ENCODE measurements at regions not wholly inside any gene's neighbourhood (a gene's known extent, or its start where the extent isn't known, plus 50 kb on each side); places are given as distances from the start of the nearest gene placed in this dataset.

GRCh38 chr3:5510300-5510699 is 322.8 kb downstream of the EDEM1 start:
- no peak for DNase-seq (ENCODE audit: low read depth)
- TF ChIP-seq CTCF (IDR thresholded peaks at IDR 0.05; ENCODE audit: insufficient read depth, low read length, poor library complexity, severe bottlenecking) = no peak
- Histone ChIP-seq H3K4me3 (ENCODE audit: low read depth, low read length) (no peak overlapping the region), H3K36me3 (ENCODE audit: control insufficient read depth, insufficient read depth, low read length) (no peaks in the 10 kb centered on the region), H3K27me3 (ENCODE audit: control insufficient read depth, insufficient read depth, low read length) (no peaks in the 10 kb centered on the region)

GRCh38 chr3:5517921-5518320 is 330.4 kb downstream of the EDEM1 start:
- no peak for DNase-seq (ENCODE audit: low read depth)
- TF ChIP-seq CTCF (IDR thresholded peaks at IDR 0.05; ENCODE audit: insufficient read depth, low read length, poor library complexity, severe bottlenecking) = no peak
- Histone ChIP-seq H3K4me3 (ENCODE audit: low read depth, low read length) (no peak overlapping the region), H3K36me3 (ENCODE audit: control insufficient read depth, insufficient read depth, low read length) (no peaks in the 10 kb centered on the region), H3K27me3 (ENCODE audit: control insufficient read depth, insufficient read depth, low read length) (no peaks in the 10 kb centered on the region)

GRCh38 chr3:5520237-5520636 is 332.7 kb downstream of the EDEM1 start:
- no peaks in the 10 kb centered on the region for H3K27me3 ChIP-seq (ENCODE audit: control insufficient read depth, insufficient read depth, low read length)
- no peak for DNase-seq (ENCODE audit: low read depth)
- no peak overlapping the region for H3K4me3 ChIP-seq (ENCODE audit: low read depth, low read length)
- H3K36me3 ChIP-seq (ENCODE audit: control insufficient read depth, insufficient read depth, low read length) = no peaks in the 10 kb centered on the region
- no peak for TF ChIP-seq CTCF (IDR thresholded peaks at IDR 0.05; ENCODE audit: insufficient read depth, low read length, poor library complexity, severe bottlenecking)

- Histone ChIP-seq H3K4me3 (ENCODE audit: low read depth, low read length) (no peak overlapping the region), H3K27me3 (ENCODE audit: control insufficient read depth, insufficient read depth, low read length) (no peaks in the 10 kb centered on the region), H3K36me3 (ENCODE audit: control insufficient read depth, insufficient read depth, low read length) (no peaks in the 10 kb centered on the region)
- no peak for DNase-seq (ENCODE audit: low read depth)
- TF ChIP-seq CTCF (IDR thresholded peaks at IDR 0.05; ENCODE audit: insufficient read depth, low read length, poor library complexity, severe bottlenecking) = no peak
Observed at GRCh38 chr3:5523125-5523524, 335.6 kb downstream of the EDEM1 start.

- Histone ChIP-seq H3K36me3 (ENCODE audit: control insufficient read depth, insufficient read depth, low read length) (no peaks in the 10 kb centered on the region), H3K27me3 (ENCODE audit: control insufficient read depth, insufficient read depth, low read length) (no peaks in the 10 kb centered on the region), H3K4me3 (ENCODE audit: low read depth, low read length) (no peak overlapping the region)
- no peak for DNase-seq (ENCODE audit: low read depth)
- TF ChIP-seq CTCF (IDR thresholded peaks at IDR 0.05; ENCODE audit: insufficient read depth, low read length, poor library complexity, severe bottlenecking) = no peak
Observed at GRCh38 chr3:5531039-5531438, 343.5 kb downstream of the EDEM1 start.

- H3K36me3 ChIP-seq (ENCODE audit: control insufficient read depth, insufficient read depth, low read length) = no peaks in the 10 kb centered on the region
- no peak for DNase-seq (ENCODE audit: low read depth)
- TF ChIP-seq CTCF (IDR thresholded peaks at IDR 0.05; ENCODE audit: insufficient read depth, low read length, poor library complexity, severe bottlenecking) = no peak
- H3K27me3 ChIP-seq (ENCODE audit: control insufficient read depth, insufficient read depth, low read length) = no peaks in the 10 kb centered on the region
- H3K4me3 ChIP-seq (ENCODE audit: low read depth, low read length) = no peak overlapping the region
Observed at GRCh38 chr3:5531741-5532290, 344.3 kb downstream of the EDEM1 start.
